Stomach (tissue), 4 donors: ENCODE measurements at regions not wholly inside any gene's neighbourhood (a gene's known extent, or its start where the extent isn't known, plus 50 kb on each side); places are given as distances from the start of the nearest gene placed in this dataset.

Source experiments
- POLR2AphosphoS5 ChIP-seq, 3 donors: sonication (generic); formaldehyde crosslinking; IDR thresholded peaks; one replicate each; pipeline ENCODE4 v1.6.1; 2016; ENCODE audit warnings: antibody characterized with exemption in 3 of 3
- TF ChIP-seq, protein P1 (sequence below), 7 experiments: fragments of 450-650 bp in 4 of 7; fragments of 200-600 bp in 3 of 7; sonication (generic) in 3 of 7; IDR thresholded peaks; one replicate each; pipeline ENCODE4 v1.5.1; 2016 to 2019; ENCODE audit warnings: antibody characterized with exemption in 7 of 7, control low read depth in 2 of 7, mild to moderate bottlenecking in 1 of 7

DNA sequence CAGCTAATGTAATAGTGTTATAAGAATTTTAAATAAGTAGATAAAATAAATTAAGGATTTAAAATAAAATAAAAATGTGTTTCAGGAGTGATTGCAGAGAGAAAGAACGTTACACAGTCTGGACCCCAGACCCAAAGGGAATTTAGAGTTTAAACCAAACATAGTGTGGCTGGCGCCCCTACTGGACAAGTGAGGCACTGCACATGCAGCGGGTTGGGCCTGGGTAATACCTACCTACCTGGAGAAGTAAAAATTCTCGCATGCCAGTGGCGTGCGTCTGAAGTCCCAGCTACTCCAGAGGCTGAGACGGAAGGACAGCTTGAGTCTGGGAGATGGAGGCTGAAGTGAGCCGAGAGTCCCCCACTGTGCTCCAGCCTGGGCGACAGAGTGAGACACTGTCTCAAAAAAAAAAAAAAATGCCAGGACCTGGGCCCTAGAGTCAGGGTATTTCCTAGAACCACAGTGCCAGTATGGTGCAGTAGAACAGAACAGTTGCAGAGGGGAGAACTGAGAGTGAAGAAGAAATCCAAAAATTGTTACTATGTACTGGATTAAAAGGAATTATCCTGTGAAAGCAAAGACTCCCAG lies 71.4 kb upstream of the TCF21 start:
- TF ChIP-seq, protein P1, sequence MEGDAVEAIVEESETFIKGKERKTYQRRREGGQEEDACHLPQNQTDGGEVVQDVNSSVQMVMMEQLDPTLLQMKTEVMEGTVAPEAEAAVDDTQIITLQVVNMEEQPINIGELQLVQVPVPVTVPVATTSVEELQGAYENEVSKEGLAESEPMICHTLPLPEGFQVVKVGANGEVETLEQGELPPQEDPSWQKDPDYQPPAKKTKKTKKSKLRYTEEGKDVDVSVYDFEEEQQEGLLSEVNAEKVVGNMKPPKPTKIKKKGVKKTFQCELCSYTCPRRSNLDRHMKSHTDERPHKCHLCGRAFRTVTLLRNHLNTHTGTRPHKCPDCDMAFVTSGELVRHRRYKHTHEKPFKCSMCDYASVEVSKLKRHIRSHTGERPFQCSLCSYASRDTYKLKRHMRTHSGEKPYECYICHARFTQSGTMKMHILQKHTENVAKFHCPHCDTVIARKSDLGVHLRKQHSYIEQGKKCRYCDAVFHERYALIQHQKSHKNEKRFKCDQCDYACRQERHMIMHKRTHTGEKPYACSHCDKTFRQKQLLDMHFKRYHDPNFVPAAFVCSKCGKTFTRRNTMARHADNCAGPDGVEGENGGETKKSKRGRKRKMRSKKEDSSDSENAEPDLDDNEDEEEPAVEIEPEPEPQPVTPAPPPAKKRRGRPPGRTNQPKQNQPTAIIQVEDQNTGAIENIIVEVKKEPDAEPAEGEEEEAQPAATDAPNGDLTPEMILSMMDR (IDR thresholded peaks at IDR 0.05): peak in 3 of 7 experiments; percentile 38 to 42 (median 39)
- TF ChIP-seq POLR2AphosphoS5 (IDR thresholded peaks at IDR 0.05): no peak
